ENCODE measurements at regions not wholly inside any gene's neighbourhood (a gene's known extent, or its start where the extent isn't known, plus 50 kb on each side); places are given as distances from the start of the nearest gene placed in this dataset.

GRCh38 chr14:65249471-65250161 lies 147.3 kb upstream of the MAX start:
- H3K4me1 ChIP-seq = no peaks in the 10 kb centered on the region
- H3K4me3 ChIP-seq = no peak overlapping the region
- no peak overlapping the region for H3K27ac ChIP-seq
- TF ChIP-seq POLR2A (IDR thresholded peaks at IDR 0.05) (no peak), CTCF (IDR thresholded peaks at IDR 0.05) (no peak)
- H3K9me3 ChIP-seq = no peaks in the 10 kb centered on the region
- DNase-seq = no peak
- H3K27me3 ChIP-seq = no peaks in the 10 kb centered on the region
- intact Hi-C loops (cut with DNase I; ENCODE audit: low total_unique reads) = no loop called here
- no peaks in the 10 kb centered on the region for H3K36me3 ChIP-seq

GRCh38 chr14:65250162-65250495 lies 147.8 kb upstream of the MAX start:
- no peak for TF ChIP-seq CTCF (IDR thresholded peaks at IDR 0.05)
- TF ChIP-seq POLR2A (IDR thresholded peaks at IDR 0.05) = no peak
- Histone ChIP-seq H3K9me3 (no peaks in the 10 kb centered on the region), H3K4me1 (no peaks in the 10 kb centered on the region), H3K27ac (no peak overlapping the region), H3K36me3 (no peaks in the 10 kb centered on the region), H3K27me3 (no peaks in the 10 kb centered on the region), H3K4me3 (no peak overlapping the region)
- DNase-seq = no peak
- intact Hi-C loops (cut with DNase I; ENCODE audit: low total_unique reads) = no loop called here

GRCh38 chr14:65251213-65251612 lies 148.9 kb upstream of the MAX start:
- Histone ChIP-seq H3K27me3 (no peaks in the 10 kb centered on the region), H3K4me1 (no peaks in the 10 kb centered on the region), H3K27ac (no peak overlapping the region), H3K9me3 (no peaks in the 10 kb centered on the region), H3K4me3 (no peak overlapping the region), H3K36me3 (no peaks in the 10 kb centered on the region)
- no peak for DNase-seq
- TF ChIP-seq CTCF (IDR thresholded peaks at IDR 0.05) (no peak), POLR2A (IDR thresholded peaks at IDR 0.05) (no peak)
- intact Hi-C loops (cut with DNase I; ENCODE audit: low total_unique reads) = no loop called here

- H3K4me1 ChIP-seq = no peaks in the 10 kb centered on the region
- DNase-seq = no peak
- H3K9me3 ChIP-seq = no peaks in the 10 kb centered on the region
- no peaks in the 10 kb centered on the region for H3K36me3 ChIP-seq
- H3K4me3 ChIP-seq = no peak overlapping the region
- no peak overlapping the region for H3K27ac ChIP-seq
- intact Hi-C loops (cut with DNase I; ENCODE audit: low total_unique reads) = no loop called here
- TF ChIP-seq POLR2A (IDR thresholded peaks at IDR 0.05) (no peak), CTCF (IDR thresholded peaks at IDR 0.05) (no peak)
- H3K27me3 ChIP-seq = no peaks in the 10 kb centered on the region
These were observed 150.4 kb upstream of the MAX start for GRCh38 chr14:65252482-65253255.

GRCh38 chr14:65255029-65255545 lies 152.8 kb upstream of the MAX start:
- TF ChIP-seq CTCF (IDR thresholded peaks at IDR 0.05) = no peak
- no peak for TF ChIP-seq POLR2A (IDR thresholded peaks at IDR 0.05)
- H3K9me3 ChIP-seq = no peaks in the 10 kb centered on the region
- no peak overlapping the region for H3K4me3 ChIP-seq
- no peak for DNase-seq
- no peaks in the 10 kb centered on the region for H3K4me1 ChIP-seq
- intact Hi-C loops (cut with DNase I; ENCODE audit: low total_unique reads) = no loop called here
- no peak overlapping the region for H3K27ac ChIP-seq
- H3K27me3 ChIP-seq = no peaks in the 10 kb centered on the region
- H3K36me3 ChIP-seq = no peaks in the 10 kb centered on the region
